Stimulated activated CD8-positive, alpha-beta memory T cell treated with anti-CD3 and anti-CD28 coated beads, Interleukin-4, amount 100 ng/mL, for 1 hour (primary cell): ENCODE measurements at regions not wholly inside any gene's neighbourhood (a gene's known extent, or its start where the extent isn't known, plus 50 kb on each side); places are given as distances from the start of the nearest gene placed in this dataset.
"Not testable (repeated sequence)": the region's sequence is repeated elsewhere in the genome, so short reads cannot be mapped to it uniquely, and the experiment has no call there.

ENCODE experiments used
- DNase-seq, 2 donors: peaks; one replicate each; pipeline ENCODE4 v3.0.0-alpha.2; 2020; ENCODE audit warnings: low read depth in 2 of 2, low spot score in 1 of 2

GRCh38 chr3:101946906-101947305, 97.6 kb downstream of the NFKBIZ start:
- DNase-seq = no peak

GRCh38 chr3:101950510-101950909, 101.2 kb downstream of the NFKBIZ start:
- no peak for DNase-seq

GRCh38 chr3:101950985-101951733, 101.8 kb downstream of the NFKBIZ start:
- DNase-seq = no peak

- DNase-seq = no peak
These were observed 105.0 kb downstream of the NFKBIZ start for GRCh38 chr3:101954361-101954760.

- no peak for DNase-seq
These were observed 105.6 kb downstream of the NFKBIZ start for GRCh38 chr3:101954936-101955335.

GRCh38 chr3:101962055-101962454, 112.7 kb downstream of the NFKBIZ start:
- no peak for DNase-seq

GRCh38 chr3:101963902-101964362, 114.6 kb downstream of the NFKBIZ start:
- no peak for DNase-seq

GRCh38 chr3:101964861-101965260, 115.5 kb downstream of the NFKBIZ start:
- DNase-seq = no peak

- DNase-seq = no peak
These were observed 116.9 kb downstream of the NFKBIZ start for GRCh38 chr3:101966226-101966625.

- DNase-seq = no peak
These were observed 120.9 kb downstream of the NFKBIZ start for GRCh38 chr3:101970212-101970611.

GRCh38 chr3:101970905-101971304, 121.6 kb downstream of the NFKBIZ start:
- DNase-seq = no peak

GRCh38 chr3:101972430-101973162, 123.3 kb downstream of the NFKBIZ start:
- no peak for DNase-seq

GRCh38 chr3:101973163-101973505, 123.8 kb downstream of the NFKBIZ start:
- DNase-seq = no peak

GRCh38 chr3:101975415-101975814, 126.1 kb downstream of the NFKBIZ start:
- not testable (repeated sequence) for DNase-seq

GRCh38 chr3:101976473-101976872, 127.2 kb downstream of the NFKBIZ start:
- DNase-seq = no peak

- DNase-seq = no peak
These were observed 129.0 kb downstream of the NFKBIZ start for GRCh38 chr3:101978348-101978747.

- DNase-seq = no peak
These were observed 129.7 kb downstream of the NFKBIZ start for GRCh38 chr3:101979033-101979432.

GRCh38 chr3:101984356-101984755, 135.0 kb downstream of the NFKBIZ start:
- no peak for DNase-seq

GRCh38 chr3:101988596-101988995, 139.3 kb downstream of the NFKBIZ start:
- no peak for DNase-seq

- no peak for DNase-seq
These were observed 140.4 kb downstream of the NFKBIZ start for GRCh38 chr3:101989578-101990200.

GRCh38 chr3:101992863-101993262, 143.5 kb downstream of the NFKBIZ start:
- DNase-seq = no peak

- no peak for DNase-seq
These were observed 145.1 kb downstream of the NFKBIZ start for GRCh38 chr3:101994386-101994785.
